ENCODE measurements at regions not wholly inside any gene's neighbourhood (a gene's known extent, or its start where the extent isn't known, plus 50 kb on each side); places are given as distances from the start of the nearest gene placed in this dataset.
"Not testable (repeated sequence)": the region's sequence is repeated elsewhere in the genome, so short reads cannot be mapped to it uniquely, and the experiment has no call there.

- not testable (repeated sequence) for DNase-seq
Measured at GRCh38 chr2:95767531-95767930, 175.7 kb downstream of the TRIM43 start.

GRCh38 chr2:95767950-95768349 is 176.1 kb downstream of the TRIM43 start:
- not testable (repeated sequence) for DNase-seq

GRCh38 chr2:95769256-95769655 is 177.5 kb downstream of the TRIM43 start:
- DNase-seq: not testable (repeated sequence)

- DNase-seq: not testable (repeated sequence)
Measured at GRCh38 chr2:95770726-95771125, 178.9 kb downstream of the TRIM43 start.

- DNase-seq: not testable (repeated sequence)
Measured at GRCh38 chr2:95774322-95775192, 182.8 kb downstream of the TRIM43 start.

- DNase-seq: not testable (repeated sequence)
Measured at GRCh38 chr2:95775193-95775531, 183.4 kb downstream of the TRIM43 start.
